ENCODE measurements at regions not wholly inside any gene's neighbourhood (a gene's known extent, or its start where the extent isn't known, plus 50 kb on each side); places are given as distances from the start of the nearest gene placed in this dataset.

GRCh38 chr1:187816646-187817045 is 987.9 kb downstream of the PLA2G4A start:
- TF ChIP-seq CTCF (conservative IDR thresholded peaks at IDR 0.05) = no peak
- no peak for TF ChIP-seq EZH2 (IDR thresholded peaks at IDR 0.05; ENCODE audit: low read depth)

All from PC-9 (cell line).